Small intestine (tissue), 7 donors: ENCODE measurements at regions not wholly inside any gene's neighbourhood (a gene's known extent, or its start where the extent isn't known, plus 50 kb on each side); places are given as distances from the start of the nearest gene placed in this dataset.
A peak's percentile ranks its signal among the peaks of the same experiment; 100 is the strongest.

Source experiments
- DNase-seq, 2 donors: peaks; one replicate each; pipeline versions ENCODE4 v3.0.0 to v3.0.0-alpha.2; 2013
- FAIRE-seq: peaks from 2 replicates; lab custom pipeline; 2012; peaks lifted over from hg19 to GRCh38; lab: Jason Lieb, UNC
- H3K27ac ChIP-seq, 3 donors: one replicate each; pipeline ENCODE4 v1.5.1; 2013; ENCODE audit warnings: low read length in 2 of 3, mild to moderate bottlenecking in 2 of 3, control low read depth in 1 of 3, inconsistent platforms in 1 of 3, low read depth in 1 of 3, moderate library complexity in 1 of 3
- H3K27me3 ChIP-seq, 3 donors: one replicate each; pipeline ENCODE4 v1.6.1; 2013; ENCODE audit warnings: low read length in 3 of 3, inconsistent platforms in 1 of 3; ENCODE audit not compliant: control insufficient read depth in 3 of 3, insufficient read depth in 3 of 3
- H3K36me3 ChIP-seq, 3 donors: one replicate each; pipeline ENCODE4 v1.6.1; 2013; ENCODE audit warnings: low read length in 3 of 3, inconsistent platforms in 1 of 3, low read depth in 1 of 3, mild to moderate bottlenecking in 1 of 3, moderate library complexity in 1 of 3; ENCODE audit not compliant: control insufficient read depth in 3 of 3, insufficient read depth in 2 of 3
- H3K4me1 ChIP-seq, 3 donors: one replicate each; pipeline ENCODE4 v1.6.1; 2013; ENCODE audit warnings: low read length in 2 of 3, inconsistent platforms in 1 of 3, low read depth in 1 of 3, mild to moderate bottlenecking in 1 of 3, moderate library complexity in 1 of 3; ENCODE audit not compliant: control insufficient read depth in 3 of 3, insufficient read depth in 2 of 3
- H3K4me3 ChIP-seq, 3 donors: one replicate each; pipeline ENCODE4 v1.5.1; 2013; ENCODE audit warnings: low read length in 3 of 3, control low read depth in 1 of 3, inconsistent platforms in 1 of 3, low read depth in 1 of 3, mild to moderate bottlenecking in 1 of 3, moderate library complexity in 1 of 3
- H3K9me3 ChIP-seq, 2 donors: one replicate each; pipeline ENCODE4 v1.6.1; 2013; ENCODE audit warnings: low read depth in 1 of 2, low read length in 1 of 2; ENCODE audit not compliant: control insufficient read depth in 2 of 2, insufficient read depth in 1 of 2
- WGBS, 3 donors: extraction: QIAGEN DNeasy Blood & Tissue Kit; methylation state at CpG; one replicate each; pipeline ENCODE4 v1.1.7; 2013; 5-methylcytosine and 5-hydroxymethylcytosine counted together
- donor health status: healthy with polysubstance abuse.
- donor health status: control.
- donor health status: control.
- donor health status: Bipolar disorder and iron deficiency.
- donor health status: healthy.

GRCh38 chr2:211027976-211028375 is 471.6 kb downstream of the CPS1 start:
- H3K27ac ChIP-seq: no peak overlapping the region
- H3K4me1 ChIP-seq: no peaks in the 10 kb centered on the region
- no peak for FAIRE-seq
- no peaks in the 10 kb centered on the region for H3K36me3 ChIP-seq
- H3K27me3 ChIP-seq: no peaks in the 10 kb centered on the region
- no peak overlapping the region for H3K4me3 ChIP-seq
- DNase-seq: no peak
- H3K9me3 ChIP-seq: peaks cover 0 to 23% of the 10 kb centered on the region in 2 donors

GRCh38 chr2:211033765-211034164 is 477.4 kb downstream of the CPS1 start:
- no peaks in the 10 kb centered on the region for H3K4me1 ChIP-seq
- WGBS, 3 donors: 42 to 69% (median 64%) methylated on average over 2 of the region's 2 CpGs
- FAIRE-seq: no peak

GRCh38 chr2:211035548-211036185 is 479.3 kb downstream of the CPS1 start:
- FAIRE-seq: no peak

More at GRCh38 chr2:211033765-211034164, 477.4 kb downstream of the CPS1 start:
- Histone ChIP-seq H3K27ac (no peak overlapping the region), H3K4me3 (no peak overlapping the region), H3K27me3 (no peaks in the 10 kb centered on the region), H3K9me3 (no peaks in the 10 kb centered on the region), H3K36me3 (no peaks in the 10 kb centered on the region)
- peak; percentile 17 to 24 for DNase-seq

GRCh38 chr2:211045025-211045424 is 488.6 kb downstream of the CPS1 start:
- Histone ChIP-seq H3K4me1 (no peaks in the 10 kb centered on the region), H3K27me3 (peaks cover 0 to 3% (median 0%) of the 10 kb centered on the region in 3 donors), H3K4me3 (no peak overlapping the region), H3K36me3 (no peaks in the 10 kb centered on the region), H3K9me3 (no peaks in the 10 kb centered on the region), H3K27ac (no peak overlapping the region)
- WGBS, 3 donors: 45 to 59% (median 48%) methylated on average over 2 of the region's 2 CpGs
- FAIRE-seq (no peak), DNase-seq (peak in 1 of 2 donors; percentile 21)

More at GRCh38 chr2:211035548-211036185, 479.3 kb downstream of the CPS1 start:
- Histone ChIP-seq H3K27ac (no peak overlapping the region), H3K4me3 (no peak overlapping the region), H3K9me3 (no peaks in the 10 kb centered on the region), H3K36me3 (no peaks in the 10 kb centered on the region), H3K4me1 (no peaks in the 10 kb centered on the region), H3K27me3 (no peaks in the 10 kb centered on the region)
- DNase-seq: peak; percentile 37 to 43
- 29 to 52% (median 38%) methylated on average over 4 of the region's 4 CpGs for WGBS, 3 donors

GRCh38 chr2:211049321-211050018 is 493.1 kb downstream of the CPS1 start:
- Histone ChIP-seq H3K4me3 (no peak overlapping the region), H3K9me3 (no peaks in the 10 kb centered on the region), H3K36me3 (no peaks in the 10 kb centered on the region), H3K27me3 (peaks cover 0 to 3% (median 0%) of the 10 kb centered on the region in 3 donors), H3K27ac (no peak overlapping the region), H3K4me1 (no peaks in the 10 kb centered on the region)
- WGBS, 3 donors: 78 to 87% (median 80%) methylated on average over 4 of the region's 4 CpGs
- FAIRE-seq (no peak), DNase-seq (no peak)

- no peak overlapping the region for H3K27ac ChIP-seq
- peak in 1 of 2 donors; percentile 7 for DNase-seq
- H3K4me3 ChIP-seq: no peak overlapping the region
- 72 to 80% (median 75%) methylated on average over 5 of the region's 5 CpGs for WGBS, 3 donors
- H3K27me3 ChIP-seq: no peaks in the 10 kb centered on the region
- H3K36me3 ChIP-seq: no peaks in the 10 kb centered on the region
- no peak for FAIRE-seq
- H3K9me3 ChIP-seq: no peaks in the 10 kb centered on the region
- no peaks in the 10 kb centered on the region for H3K4me1 ChIP-seq
Measured at GRCh38 chr2:211055438-211055837, 499.0 kb downstream of the CPS1 start.

GRCh38 chr2:211061612-211062296 is 505.4 kb downstream of the CPS1 start:
- peaks cover 0 to 8% (median 0%) of the 10 kb centered on the region in 3 donors for H3K4me1 ChIP-seq
- H3K27ac ChIP-seq: peak overlapping the region in 1 of 3 donors; percentile 5
- H3K9me3 ChIP-seq: no peaks in the 10 kb centered on the region
- H3K4me3 ChIP-seq: no peak overlapping the region
- 3 to 40% (median 21%) methylated on average over 4 of the region's 4 CpGs for WGBS, 3 donors
- no peaks in the 10 kb centered on the region for H3K27me3 ChIP-seq
- H3K36me3 ChIP-seq: no peaks in the 10 kb centered on the region
- FAIRE-seq (no peak), DNase-seq (peak in 1 of 2 donors; percentile 70)

- no peak for DNase-seq
- H3K36me3 ChIP-seq: no peaks in the 10 kb centered on the region
- no peak overlapping the region for H3K4me3 ChIP-seq
- no peaks in the 10 kb centered on the region for H3K27me3 ChIP-seq
- no peaks in the 10 kb centered on the region for H3K9me3 ChIP-seq
- H3K4me1 ChIP-seq: peaks cover 0 to 8% (median 0%) of the 10 kb centered on the region in 3 donors
- WGBS, 3 donors: 58 to 85% (median 61%) methylated on average over 5 of the region's 5 CpGs
- FAIRE-seq: no peak
- H3K27ac ChIP-seq: peak overlapping the region in 1 of 3 donors; percentile 5
Measured at GRCh38 chr2:211062297-211062612, 505.9 kb downstream of the CPS1 start.
